OCI-LY1 (cell line): ENCODE measurements at regions not wholly inside any gene's neighbourhood (a gene's known extent, or its start where the extent isn't known, plus 50 kb on each side); places are given as distances from the start of the nearest gene placed in this dataset.

ENCODE experiments used
- H2AFZ ChIP-seq: fragments of 200-600 bp; sonication (generic), shearing (Covaris generic); 2 replicates; pipeline ENCODE4 v1.6.0; 2014; ENCODE audit warnings: antibody characterized with exemption, mild to moderate bottlenecking, low read length
- H3F3A ChIP-seq: fragments of 200-600 bp; sonication (generic), shearing (Covaris generic); 2 replicates; pipeline ENCODE4 v1.6.0; 2014; ENCODE audit warnings: mild to moderate bottlenecking, antibody characterized with exemption, low read length, moderate library complexity; ENCODE audit not compliant: insufficient read depth
- H3K27ac ChIP-seq: fragments of 200-600 bp; sonication (generic); 2 replicates; pipeline ENCODE4 v1.5.1; 2014; ENCODE audit warnings: low read length, mixed run types, mild to moderate bottlenecking, low read depth; ENCODE audit not compliant: poor library complexity, severe bottlenecking
- H3K27me3 ChIP-seq: fragments of 200-600 bp; sonication (generic); 2 replicates; pipeline ENCODE4 v1.6.0; 2014; ENCODE audit warnings: antibody characterized with exemption, mild to moderate bottlenecking, low read length, moderate library complexity; ENCODE audit not compliant: insufficient read depth
- H3K36me3 ChIP-seq: fragments of 200-600 bp; sonication (generic); 2 replicates; pipeline ENCODE4 v1.6.1; 2014; ENCODE audit warnings: mild to moderate bottlenecking, antibody characterized with exemption, low read length, moderate library complexity, mixed read lengths; ENCODE audit not compliant: insufficient read depth
- H3K4me1 ChIP-seq: fragments of 200-600 bp; sonication (generic); 2 replicates; pipeline ENCODE4 v1.5.1; 2014; ENCODE audit warnings: mild to moderate bottlenecking, low read length, moderate library complexity; ENCODE audit not compliant: insufficient read depth, severe bottlenecking
- H3K4me2 ChIP-seq: fragments of 200-600 bp; sonication (generic), shearing (Covaris generic); 2 replicates; pipeline ENCODE4 v1.6.1; 2014; ENCODE audit warnings: low read length
- H3K4me3 ChIP-seq: fragments of 200-600 bp; sonication (generic); 2 replicates; pipeline ENCODE4 v1.5.1; 2014; ENCODE audit warnings: low read length, low read depth, mild to moderate bottlenecking, mixed read lengths; ENCODE audit not compliant: poor library complexity, severe bottlenecking
- H3K79me2 ChIP-seq: fragments of 200-600 bp; shearing (Covaris generic); 2 replicates; pipeline ENCODE4 v1.6.1; 2016; ENCODE audit warnings: mixed run types, low read length, mixed read lengths; ENCODE audit not compliant: insufficient read depth
- H3K9ac ChIP-seq: fragments of 200-600 bp; sonication (generic), shearing (Covaris generic); 2 replicates; pipeline ENCODE4 v1.6.1; 2014; ENCODE audit warnings: mild to moderate bottlenecking, low read length, mixed read lengths
- H3K9me2 ChIP-seq: fragments of 200-600 bp; sonication (generic), shearing (Covaris generic); 2 replicates; pipeline ENCODE4 v1.6.1; 2014; ENCODE audit warnings: low read depth, mild to moderate bottlenecking, low read length, mixed read lengths
- H3K9me3 ChIP-seq: fragments of 200-600 bp; shearing (Covaris generic); 2 replicates; pipeline ENCODE4 v1.6.1; 2014; ENCODE audit warnings: low read length, mixed read lengths
- H4K20me1 ChIP-seq: fragments of 200-600 bp; sonication (generic), shearing (Covaris generic); 2 replicates; pipeline ENCODE4 v1.6.0; 2016; ENCODE audit warnings: mild to moderate bottlenecking, low read length; ENCODE audit not compliant: insufficient read depth
- CTCF ChIP-seq: fragments of 200-600 bp; sonication (generic), shearing (Covaris generic); IDR thresholded peaks from 2 replicates; pipeline ENCODE4 v1.5.1; 2017; ENCODE audit warnings: mild to moderate bottlenecking, antibody characterized with exemption, low read length, moderate library complexity, mixed read lengths
- EZH2 ChIP-seq: fragments of 200-600 bp; sonication (generic), shearing (Covaris generic); IDR thresholded peaks from 2 replicates; pipeline ENCODE4 v1.8.0; 2017; ENCODE audit warnings: borderline replicate concordance, mixed run types, mild to moderate bottlenecking, antibody characterized with exemption, low read length, moderate library complexity, mixed read lengths

- no peaks in the 10 kb centered on the region for H3K9me2 ChIP-seq
- no peak overlapping the region for H3K4me2 ChIP-seq
- no peaks in the 10 kb centered on the region for H3K27me3 ChIP-seq
- H3K4me3 ChIP-seq = no peak overlapping the region
- H3K36me3 ChIP-seq = no peaks in the 10 kb centered on the region
- TF ChIP-seq EZH2 (no peak), CTCF (no peak)
- H3K4me1 ChIP-seq = no peaks in the 10 kb centered on the region
- no peak overlapping the region for H2AFZ ChIP-seq
- no peak overlapping the region for H3K9ac ChIP-seq
- no peak overlapping the region for H3K27ac ChIP-seq
- H3K79me2 ChIP-seq = no peaks in the 10 kb centered on the region
- H4K20me1 ChIP-seq = no peaks in the 10 kb centered on the region
- H3K9me3 ChIP-seq = no peaks in the 10 kb centered on the region
- H3F3A ChIP-seq = no peaks in the 10 kb centered on the region
Measured at GRCh38 chr9:106419829-106420228, 443.1 kb upstream of the ZNF462 start.

- Histone ChIP-seq H3K9ac (no peak overlapping the region), H3K27ac (no peak overlapping the region), H2AFZ (no peak overlapping the region), H3K4me3 (no peak overlapping the region), H3K9me2 (no peaks in the 10 kb centered on the region), H3K79me2 (no peaks in the 10 kb centered on the region), H3K36me3 (no peaks in the 10 kb centered on the region), H4K20me1 (no peaks in the 10 kb centered on the region), H3F3A (no peaks in the 10 kb centered on the region), H3K9me3 (no peaks in the 10 kb centered on the region), H3K4me2 (no peak overlapping the region), H3K4me1 (no peaks in the 10 kb centered on the region), H3K27me3 (no peaks in the 10 kb centered on the region)
- TF ChIP-seq CTCF = no peak
- TF ChIP-seq EZH2 = no peak
Measured at GRCh38 chr9:106420511-106420944, 442.4 kb upstream of the ZNF462 start.

DNA sequence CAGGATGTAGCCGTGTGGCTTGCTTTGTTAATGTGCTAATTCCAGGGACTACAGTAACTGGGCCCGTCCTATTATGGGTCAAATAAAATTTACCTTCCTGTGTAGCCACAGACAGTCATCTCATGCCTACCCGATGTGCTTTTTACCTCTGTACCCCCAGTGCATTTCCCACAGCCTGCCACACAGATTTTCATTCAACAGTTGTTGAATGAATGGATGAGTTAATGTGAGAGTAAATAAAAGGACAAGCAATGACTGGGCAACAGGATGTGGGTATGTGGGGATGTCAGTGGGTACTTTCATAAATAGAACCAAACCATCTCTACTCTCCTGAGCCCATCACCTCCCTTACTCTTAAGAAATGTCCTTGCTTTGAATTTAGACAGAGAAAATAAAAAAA, 441.2 kb upstream of the ZNF462 start:
- H2AFZ ChIP-seq = no peak overlapping the region
- no peaks in the 10 kb centered on the region for H3K27me3 ChIP-seq
- no peaks in the 10 kb centered on the region for H3F3A ChIP-seq
- no peak overlapping the region for H3K4me3 ChIP-seq
- H3K9ac ChIP-seq = no peak overlapping the region
- H3K27ac ChIP-seq = no peak overlapping the region
- no peaks in the 10 kb centered on the region for H4K20me1 ChIP-seq
- H3K4me1 ChIP-seq = no peaks in the 10 kb centered on the region
- TF ChIP-seq EZH2 (no peak), CTCF (no peak)
- no peaks in the 10 kb centered on the region for H3K79me2 ChIP-seq
- no peak overlapping the region for H3K4me2 ChIP-seq
- no peaks in the 10 kb centered on the region for H3K9me2 ChIP-seq
- H3K36me3 ChIP-seq = no peaks in the 10 kb centered on the region
- no peaks in the 10 kb centered on the region for H3K9me3 ChIP-seq
